Natural killer cell (primary cell): ENCODE measurements at regions not wholly inside any gene's neighbourhood (a gene's known extent, or its start where the extent isn't known, plus 50 kb on each side); places are given as distances from the start of the nearest gene placed in this dataset.

Source experiments
- ATAC-seq, 3 donors: fragments of 150-1000 bp in 2 of 3; fragments of 200-7000 bp in 1 of 3; cut with Tn5 transposase; 1 replicate in 1 of 3; 2 replicates in 2 of 3; pipeline ENCODE4 v1.10.0; 2021; ENCODE audit warnings: mild to moderate bottlenecking in 2 of 3, moderate library complexity in 2 of 3
- DNase-seq, 2 donors: peaks; one replicate each; pipeline versions ENCODE4 v3.0.0 to v3.0.0-alpha.2; 2013 to 2021; ENCODE audit warnings: mixed read lengths in 1 of 2
- H3K27ac ChIP-seq: one replicate; pipeline ENCODE4 v1.5.1; 2013; ENCODE audit warnings: mild to moderate bottlenecking, low read length
- H3K27me3 ChIP-seq: one replicate; pipeline ENCODE4 v1.6.1; 2013; ENCODE audit warnings: low read length; ENCODE audit not compliant: control insufficient read depth, insufficient read depth
- H3K36me3 ChIP-seq: one replicate; pipeline ENCODE4 v1.6.1; 2013; ENCODE audit warnings: low read length; ENCODE audit not compliant: control insufficient read depth, insufficient read depth
- H3K4me1 ChIP-seq: one replicate; pipeline ENCODE4 v1.6.1; 2013; ENCODE audit warnings: low read length; ENCODE audit not compliant: control insufficient read depth, insufficient read depth
- H3K4me3 ChIP-seq: one replicate; pipeline ENCODE4 v1.5.1; 2013; ENCODE audit warnings: low read length
- H3K9me3 ChIP-seq: one replicate; pipeline ENCODE4 v1.6.1; 2013; ENCODE audit warnings: low read length; ENCODE audit not compliant: control insufficient read depth, insufficient read depth
- H3K27ac Mint-ChIP-seq, 2 donors: one replicate each; pipeline ENCODE4 v1.8.0; 2022; ENCODE audit warnings: mild to moderate bottlenecking in 2 of 2, mixed read lengths in 2 of 2, moderate library complexity in 1 of 2
- H3K27me3 Mint-ChIP-seq, 2 donors: one replicate each; pipeline ENCODE4 v1.8.0; 2022; ENCODE audit warnings: low read depth in 2 of 2, mixed read lengths in 2 of 2
- H3K36me3 Mint-ChIP-seq: one replicate; pipeline ENCODE4 v1.8.0; 2022; ENCODE audit warnings: mixed read lengths
- H3K4me1 Mint-ChIP-seq, 2 donors: one replicate each; pipeline ENCODE4 v1.8.0; 2022; ENCODE audit warnings: mixed read lengths in 2 of 2
- H3K4me3 Mint-ChIP-seq: one replicate; pipeline ENCODE4 v1.8.0; 2022; ENCODE audit warnings: mild to moderate bottlenecking, moderate library complexity, mixed read lengths
- H3K9me3 Mint-ChIP-seq, 2 donors: one replicate each; pipeline ENCODE4 v1.8.0; 2022; ENCODE audit warnings: mixed read lengths in 2 of 2
- CTCF ChIP-seq: fragments of 200-600 bp; IDR thresholded peaks from one replicate; pipeline ENCODE4 v1.8.0; 2022; ENCODE audit warnings: antibody characterized with exemption
- WGBS: methylation state at CpG from one replicate; pipeline ENCODE4 v1.1.7; 2013; ENCODE audit warnings: missing lambda C conversion rate; ENCODE audit not compliant: insufficient coverage; 5-methylcytosine and 5-hydroxymethylcytosine counted together
- intact Hi-C: fragments of 100-400 bp; cut with micrococcal nuclease; formaldehyde crosslinking; loops from one replicate; pipeline ENCODE4 v1.14.2; 2022

GRCh38 chr20:51216850-51217249 is 193.9 kb upstream of the KCNG1 start:
- no peaks in the 10 kb centered on the region for H3K36me3 ChIP-seq
- peaks cover 2% of the 10 kb centered on the region for H3K27me3 ChIP-seq
- intact Hi-C loops, result loop anchor here (10.0 kb wide), 1 partner anchor 378 kb away; no protein-coding TSS in a partner anchor
- H3K4me1 Mint-ChIP-seq, result peaks cover 5 to 9% of the 10 kb centered on the region in 2 donors
- peaks cover 7% of the 10 kb centered on the region for H3K9me3 ChIP-seq
- no peak overlapping the region for H3K4me3 Mint-ChIP-seq
- DNase-seq (no peak), ATAC-seq (no peak)
- no peak overlapping the region for H3K4me3 ChIP-seq
- H3K9me3 Mint-ChIP-seq, result peaks cover 0 to 2% of the 10 kb centered on the region in 2 donors
- TF ChIP-seq CTCF, result no peak
- H3K27ac ChIP-seq, result no peak overlapping the region
- WGBS, result 67% methylated on average over 3 of the region's 3 CpGs
- H3K4me1 ChIP-seq, result no peaks in the 10 kb centered on the region
- no peak overlapping the region for H3K27ac Mint-ChIP-seq
- H3K27me3 Mint-ChIP-seq, result peaks cover 35 to 68% of the 10 kb centered on the region in 2 donors
- no peaks in the 10 kb centered on the region for H3K36me3 Mint-ChIP-seq

- Histone ChIP-seq H3K27ac (no peak overlapping the region), H3K36me3 (no peaks in the 10 kb centered on the region), H3K9me3 (peaks cover 7% of the 10 kb centered on the region), H3K4me3 (no peak overlapping the region), H3K27me3 (peaks cover 3% of the 10 kb centered on the region), H3K4me1 (no peaks in the 10 kb centered on the region)
- 60% methylated on average over 3 of the region's 3 CpGs for WGBS
- TF ChIP-seq CTCF, result no peak
- H3K27me3 Mint-ChIP-seq, result peaks cover 27 to 73% of the 10 kb centered on the region in 2 donors
- no peak overlapping the region for H3K27ac Mint-ChIP-seq
- ATAC-seq (no peak), DNase-seq (no peak)
- no peak overlapping the region for H3K4me3 Mint-ChIP-seq
- intact Hi-C loops, result loop anchor here (10.0 kb wide), 1 partner anchor 382 kb away; no protein-coding TSS in a partner anchor
- no peaks in the 10 kb centered on the region for H3K36me3 Mint-ChIP-seq
- peaks cover 0 to 2% of the 10 kb centered on the region in 2 donors for H3K9me3 Mint-ChIP-seq
- H3K4me1 Mint-ChIP-seq, result no peaks in the 10 kb centered on the region
Observed at GRCh38 chr20:51212816-51213215, 189.9 kb upstream of the KCNG1 start.

GRCh38 chr20:51211191-51211590 is 188.3 kb upstream of the KCNG1 start:
- intact Hi-C loops, result loop anchor here (10.0 kb wide), 1 partner anchor 384 kb away; no protein-coding TSS in a partner anchor
- WGBS, result 85% methylated on average over 2 of the region's 2 CpGs
- no peak for TF ChIP-seq CTCF
- ATAC-seq (no peak), DNase-seq (no peak)
- H3K9me3 Mint-ChIP-seq, result no peaks in the 10 kb centered on the region
- H3K27me3 ChIP-seq, result peaks cover 3% of the 10 kb centered on the region
- no peak overlapping the region for H3K4me3 ChIP-seq
- no peak overlapping the region for H3K27ac Mint-ChIP-seq
- H3K4me3 Mint-ChIP-seq, result no peak overlapping the region
- no peaks in the 10 kb centered on the region for H3K36me3 ChIP-seq
- no peaks in the 10 kb centered on the region for H3K4me1 ChIP-seq
- no peaks in the 10 kb centered on the region for H3K4me1 Mint-ChIP-seq
- no peaks in the 10 kb centered on the region for H3K9me3 ChIP-seq
- H3K27ac ChIP-seq, result no peak overlapping the region
- peaks cover 27 to 78% of the 10 kb centered on the region in 2 donors for H3K27me3 Mint-ChIP-seq
- H3K36me3 Mint-ChIP-seq, result no peaks in the 10 kb centered on the region

- WGBS, result no CpG with 5 or more reads among the region's 1 CpG
- Histone ChIP-seq H3K9me3 (no peaks in the 10 kb centered on the region), H3K4me1 (no peaks in the 10 kb centered on the region), H3K36me3 (no peaks in the 10 kb centered on the region), H3K27ac (no peak overlapping the region), H3K4me3 (no peak overlapping the region), H3K27me3 (peaks cover 3% of the 10 kb centered on the region)
- no peak for DNase-seq
- no peaks in the 10 kb centered on the region for H3K9me3 Mint-ChIP-seq
- H3K27ac Mint-ChIP-seq, result no peak overlapping the region
- no peaks in the 10 kb centered on the region for H3K4me1 Mint-ChIP-seq
- intact Hi-C loops, result loop anchor here (10.0 kb wide), 1 partner anchor 385 kb away; no protein-coding TSS in a partner anchor
- no peaks in the 10 kb centered on the region for H3K36me3 Mint-ChIP-seq
- H3K4me3 Mint-ChIP-seq, result no peak overlapping the region
- peaks cover 23 to 70% of the 10 kb centered on the region in 2 donors for H3K27me3 Mint-ChIP-seq
- no peak for TF ChIP-seq CTCF
- no peak for ATAC-seq
Observed at GRCh38 chr20:51210084-51210483, 187.2 kb upstream of the KCNG1 start.
